IMR-90 (cell line): ENCODE measurements at regions not wholly inside any gene's neighbourhood (a gene's known extent, or its start where the extent isn't known, plus 50 kb on each side); places are given as distances from the start of the nearest gene placed in this dataset.

Experiments used
- ATAC-seq: fragments of 200-7000 bp; cut with Tn5 transposase; 2 replicates; pipeline ENCODE4 v1.9.1; 2020; ENCODE audit warnings: low read depth, mild to moderate bottlenecking, moderate library complexity
- BruUV-seq: library from RNA; stranded (reverse); fragments of 400-500 nt; replicated peaks from 2 replicates; lab custom pipeline; 2021; lab: Mats Ljungman, UMichigan
- CTCF ChIA-PET: fragments of 300-600 bp; formaldehyde crosslinking; extraction: SDS; loops from one replicate; lab custom pipeline; 2021; ENCODE audit warnings: antibody characterized with exemption; lab: Yijun Ruan, JAX
- POLR2A ChIA-PET: fragments of 300-600 bp; sonication (Branson Sonifier 250); formaldehyde crosslinking; loops from one replicate; lab custom pipeline; 2022; ENCODE audit warnings: antibody characterized with exemption; ENCODE audit not compliant: unreplicated experiment; lab: Charles Lee
- DNase-seq: peaks from one replicate; pipeline ENCODE4 v3.0.0; 2013
- H2AFZ ChIP-seq: replicated peaks from 2 replicates; pipeline ENCODE3; 2013; ENCODE audit warnings: low read length, mild to moderate bottlenecking; ENCODE audit not compliant: poor library complexity
- H2AK5ac ChIP-seq: 2 replicates; pipeline ENCODE4 v1.6.1; 2013; ENCODE audit warnings: low read depth, low read length, inconsistent platforms
- H2AK9ac ChIP-seq: replicated peaks from 2 replicates; pipeline ENCODE3; 2013; ENCODE audit warnings: mild to moderate bottlenecking, low read depth, low read length, moderate library complexity; ENCODE audit not compliant: poor library complexity
- H2BK120ac ChIP-seq: 2 replicates; pipeline ENCODE4 v1.6.1; 2013; ENCODE audit warnings: low read depth, low read length, inconsistent platforms
- H2BK15ac ChIP-seq: 3 replicates; pipeline ENCODE4 v1.6.1; 2013; ENCODE audit warnings: low read depth, low read length, inconsistent platforms
- H2BK20ac ChIP-seq: 2 replicates; pipeline ENCODE4 v1.6.1; 2013; ENCODE audit warnings: low read depth, mild to moderate bottlenecking, inconsistent platforms, low read length, moderate library complexity
- H2BK5ac ChIP-seq: 2 replicates; pipeline ENCODE4 v1.6.1; 2013; ENCODE audit warnings: mild to moderate bottlenecking, low read depth, low read length, inconsistent platforms; ENCODE audit not compliant: poor library complexity, severe bottlenecking
- H3K14ac ChIP-seq: replicated peaks from 2 replicates; pipeline ENCODE4 v1.6.1; 2013; ENCODE audit warnings: low read depth, low read length, inconsistent platforms
- H3K18ac ChIP-seq: 2 replicates; pipeline ENCODE4 v1.6.1; 2013; ENCODE audit warnings: low read depth, low read length, control low read depth
- H3K23ac ChIP-seq: 2 replicates; pipeline ENCODE4 v1.6.1; 2013; ENCODE audit warnings: low read depth, low read length, inconsistent platforms
- H3K27ac ChIP-seq: 2 replicates; pipeline ENCODE4 v1.5.1; 2013; ENCODE audit warnings: mild to moderate bottlenecking, control low read depth, low read length; ENCODE audit not compliant: insufficient read depth
- H3K27me3 ChIP-seq: 2 replicates; pipeline ENCODE4 v1.6.1; 2013; ENCODE audit warnings: low read length; ENCODE audit not compliant: control insufficient read depth, insufficient read depth
- H3K36me3 ChIP-seq: 2 replicates; pipeline ENCODE4 v1.6.1; 2013; ENCODE audit warnings: low read length, mixed read lengths; ENCODE audit not compliant: control insufficient read depth, insufficient read depth
- H3K4ac ChIP-seq: 2 replicates; pipeline ENCODE4 v1.6.1; 2013; ENCODE audit warnings: low read depth, low read length, inconsistent platforms
- H3K4me1 ChIP-seq: 2 replicates; pipeline ENCODE4 v1.6.1; 2013; ENCODE audit warnings: low read length, mixed read lengths; ENCODE audit not compliant: control insufficient read depth, insufficient read depth
- H3K4me2 ChIP-seq: 2 replicates; pipeline ENCODE4 v1.6.1; 2013; ENCODE audit warnings: low read depth, mild to moderate bottlenecking, control low read depth, low read length, moderate library complexity
- H3K4me3 ChIP-seq: 2 replicates; pipeline ENCODE4 v1.5.1; 2013; ENCODE audit warnings: low read depth, mild to moderate bottlenecking, control low read depth, low read length, moderate library complexity; ENCODE audit not compliant: insufficient read depth
- H3K56ac ChIP-seq: 2 replicates; pipeline ENCODE4 v1.6.1; 2013; ENCODE audit warnings: low read length, inconsistent platforms; ENCODE audit not compliant: insufficient read depth; ENCODE audit errors: extremely low read depth
- H3K79me1 ChIP-seq, 2 experiments: 2 replicates each; pipeline ENCODE4 v1.6.1; 2013; ENCODE audit warnings: low read length in 2 of 2, inconsistent platforms in 1 of 2, low read depth in 1 of 2
- H3K9ac ChIP-seq: 2 replicates; pipeline ENCODE4 v1.6.1; 2013; ENCODE audit warnings: low read depth, low read length, control low read depth
- H3K9me1 ChIP-seq: 2 replicates; pipeline ENCODE4 v1.6.1; 2013; ENCODE audit warnings: low read length, inconsistent platforms; ENCODE audit not compliant: insufficient read depth
- H3K9me3 ChIP-seq: 2 replicates; pipeline ENCODE4 v1.6.1; 2013; ENCODE audit warnings: low read length; ENCODE audit not compliant: control insufficient read depth, insufficient read depth
- H4K20me1 ChIP-seq: 2 replicates; pipeline ENCODE4 v1.6.1; 2013; ENCODE audit warnings: low read length, inconsistent platforms; ENCODE audit not compliant: insufficient read depth
- H4K5ac ChIP-seq: 2 replicates; pipeline ENCODE4 v1.6.1; 2013; ENCODE audit warnings: mild to moderate bottlenecking, low read depth, low read length, control low read depth
- H4K8ac ChIP-seq, 2 experiments: 2 replicates each; pipeline ENCODE4 v1.6.1; 2013; ENCODE audit warnings: low read depth in 2 of 2, low read length in 2 of 2, control low read depth in 1 of 2, inconsistent platforms in 1 of 2
- H4K91ac ChIP-seq: 2 replicates; pipeline ENCODE4 v1.6.1; 2013; ENCODE audit warnings: low read depth, low read length, inconsistent platforms; ENCODE audit not compliant: insufficient read depth
- ELK1 ChIP-seq: fragments of 150-350 bp; IDR thresholded peaks from 2 replicates; pipeline ENCODE4 v1.6.1; 2016; ENCODE audit warnings: low read depth, mild to moderate bottlenecking, low read length, moderate library complexity, borderline replicate concordance
- MAFK ChIP-seq: IDR thresholded peaks from 2 replicates; pipeline ENCODE4 v1.6.1; 2012; ENCODE audit warnings: low read depth, low read length, improper control_type of control experiment
- MXI1 ChIP-seq: IDR thresholded peaks from 2 replicates; pipeline ENCODE4 v1.6.1; 2012; ENCODE audit warnings: low read depth, mild to moderate bottlenecking, low read length, moderate library complexity, borderline replicate concordance
- NFE2L2 ChIP-seq: fragments of 150-350 bp; IDR thresholded peaks from 2 replicates; pipeline ENCODE4 v1.6.1; 2016; ENCODE audit warnings: low read depth, mild to moderate bottlenecking, low read length
- RCOR1 ChIP-seq: IDR thresholded peaks from 2 replicates; pipeline ENCODE4 v1.6.1; 2012; ENCODE audit warnings: mild to moderate bottlenecking, low read length, improper control_type of control experiment; ENCODE audit not compliant: insufficient replicate concordance
- RFX5 ChIP-seq: IDR thresholded peaks from 2 replicates; pipeline ENCODE4 v1.8.0; 2012; ENCODE audit warnings: low read depth, mild to moderate bottlenecking, low read length, moderate library complexity
- SMC3 ChIP-seq: fragments of 150-350 bp; IDR thresholded peaks from 2 replicates; pipeline ENCODE4 v1.6.1; 2016; ENCODE audit warnings: low read depth, mild to moderate bottlenecking, antibody characterized with exemption, low read length, moderate library complexity
- WGBS, 2 experiments: methylation state at CpG; one replicate each; pipeline versions ENCODE4 v1.1.5 to v1.1.7; 2013; ENCODE audit warnings: missing lambda C conversion rate in 2 of 2; ENCODE audit not compliant: insufficient read length in 1 of 2; ENCODE audit errors: extremely low coverage in 2 of 2; 5-methylcytosine and 5-hydroxymethylcytosine counted together
- dilution Hi-C: fragments of 300-500 bp; cut with HindIII; formaldehyde crosslinking; loops from one replicate; pipeline ENCODE4 v1.14.3; 2018; ENCODE audit warnings: low sequenced_read_pairs; ENCODE audit not compliant: unreplicated experiment
- in situ Hi-C: fragments of 300-500 bp; cut with MboI; formaldehyde crosslinking; loops from 3 replicates; pipeline ENCODE4 v1.14.3; 2019; ENCODE audit warnings: low sequenced_read_pairs, inconsistent platforms, mixed read lengths
- intact Hi-C: fragments of 100-400 bp; cut with micrococcal nuclease; formaldehyde crosslinking; loops from 2 replicates; pipeline ENCODE4 v1.10.0; 2022

- TF ChIP-seq SMC3 (no peak), RCOR1 (no peak), ELK1 (no peak)
Measured at GRCh38 chr14:51568366-51568765, 83.3 kb upstream of the FRMD6 start (continued).

GRCh38 chr14:51573607-51574006, 78.1 kb upstream of the FRMD6 start:
- no peak overlapping the region; the same call in 2 of the 3 replicates for H2BK15ac ChIP-seq
- H2AK9ac ChIP-seq: no peak overlapping the region
- BruUV-seq: no TSS peak
- H3K9ac ChIP-seq: no peak overlapping the region
- no peak overlapping the region for H4K91ac ChIP-seq
- DNase-seq (no peak), ATAC-seq (no peak)
- H3K36me3 ChIP-seq: no peaks in the 10 kb centered on the region
- no peaks in the 10 kb centered on the region for H4K20me1 ChIP-seq
- no peak overlapping the region for H3K4ac ChIP-seq
- H3K4me3 ChIP-seq: no peak overlapping the region
- no CpG with 5 or more reads among the region's 6 CpGs for WGBS, 2 experiments
- ChIA-PET CTCF (no interaction called here), POLR2A (no interaction called here)
- H3K9me1 ChIP-seq: peaks cover 10% of the 10 kb centered on the region; the same call in 1 of the 2 replicates
- H3K79me1 ChIP-seq: no peaks in the 10 kb centered on the region; a peak in 2 of 4 replicates
- no peak for TF ChIP-seq RCOR1
- TF ChIP-seq MAFK: no peak
- no peak for TF ChIP-seq NFE2L2
- no peak for TF ChIP-seq RFX5
- no peak for TF ChIP-seq MXI1
- no peaks in the 10 kb centered on the region for H3K9me3 ChIP-seq
- no peak overlapping the region for H3K18ac ChIP-seq
- no peak overlapping the region for H3K14ac ChIP-seq
- no peak overlapping the region for H2BK5ac ChIP-seq
- no peak overlapping the region for H3K56ac ChIP-seq
- H3K4me2 ChIP-seq: no peak overlapping the region
- in situ Hi-C loops (no loop called here), intact Hi-C loops (no loop called here), dilution Hi-C loops (no loop called here)
- no peak overlapping the region for H4K5ac ChIP-seq
- peaks cover 6% of the 10 kb centered on the region; the same call in 1 of the 2 replicates for H3K4me1 ChIP-seq
- no peak overlapping the region for H2BK120ac ChIP-seq
- peak overlapping the region; percentile 46; the same call in 1 of the 2 replicates for H2AK5ac ChIP-seq
- no peak overlapping the region for H2BK20ac ChIP-seq
- H3K27me3 ChIP-seq: no peaks in the 10 kb centered on the region
- H3K27ac ChIP-seq: no peak overlapping the region
- no peak overlapping the region for H3K23ac ChIP-seq
- no peak overlapping the region for H4K8ac ChIP-seq
- H2AFZ ChIP-seq: no peak overlapping the region
